IgD-negative memory B cell (primary cell): ENCODE measurements at regions not wholly inside any gene's neighbourhood (a gene's known extent, or its start where the extent isn't known, plus 50 kb on each side); places are given as distances from the start of the nearest gene placed in this dataset.
"Not testable (repeated sequence)": the region's sequence is repeated elsewhere in the genome, so short reads cannot be mapped to it uniquely, and the experiment has no call there.

ENCODE experiments used
- H3K27ac Mint-ChIP-seq, 3 donors: one replicate each; pipeline ENCODE4 v1.8.0; 2020 to 2022; ENCODE audit warnings: mild to moderate bottlenecking in 3 of 3, mixed read lengths in 3 of 3, moderate library complexity in 1 of 3
- H3K27me3 Mint-ChIP-seq: one replicate; pipeline ENCODE4 v1.8.0; 2021; ENCODE audit warnings: mixed read lengths
- H3K36me3 Mint-ChIP-seq: one replicate; pipeline ENCODE4 v1.8.0; 2020; ENCODE audit warnings: mild to moderate bottlenecking, mixed read lengths
- H3K4me1 Mint-ChIP-seq, 3 donors: one replicate each; pipeline ENCODE4 v1.8.0; 2020 to 2022; ENCODE audit warnings: mixed read lengths in 3 of 3, mild to moderate bottlenecking in 1 of 3
- H3K4me3 Mint-ChIP-seq, 4 donors: one replicate each; pipeline ENCODE4 v1.8.0; 2020 to 2022; ENCODE audit warnings: mild to moderate bottlenecking in 4 of 4, mixed read lengths in 4 of 4, moderate library complexity in 3 of 4
- H3K9me3 Mint-ChIP-seq, 3 donors: one replicate each; pipeline ENCODE4 v1.8.0; 2020 to 2021; ENCODE audit warnings: mixed read lengths in 3 of 3, mild to moderate bottlenecking in 1 of 3

DNA sequence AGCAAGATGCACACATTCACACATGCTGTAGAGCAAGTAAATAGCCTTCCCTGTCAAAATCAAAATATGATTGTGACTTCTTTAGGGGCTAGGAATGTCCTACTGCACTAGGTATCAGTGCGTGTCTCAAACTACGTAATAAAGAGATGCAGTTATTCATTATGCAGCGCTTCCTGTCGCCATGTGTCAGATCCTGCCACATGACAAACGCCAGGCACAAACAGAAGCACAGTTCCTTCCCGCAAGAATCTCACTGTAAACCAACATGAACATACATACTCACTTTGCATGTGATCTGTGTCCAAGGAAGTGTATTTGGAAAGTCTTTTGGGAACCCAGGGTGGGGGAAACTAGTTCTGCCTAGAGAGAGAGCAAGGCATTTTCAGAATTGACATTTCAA is 599.9 kb downstream of the RNF144A start:
- Mint-ChIP-seq H3K27ac (peak overlapping the region in 1 of 3 donors; percentile 8), H3K4me3 (no peak overlapping the region), H3K36me3 (peaks cover 2% of the 10 kb centered on the region), H3K9me3 (peaks cover 0 to 4% (median 0%) of the 10 kb centered on the region in 3 donors), H3K27me3 (peaks cover 4% of the 10 kb centered on the region), H3K4me1 (no peaks in the 10 kb centered on the region)

DNA sequence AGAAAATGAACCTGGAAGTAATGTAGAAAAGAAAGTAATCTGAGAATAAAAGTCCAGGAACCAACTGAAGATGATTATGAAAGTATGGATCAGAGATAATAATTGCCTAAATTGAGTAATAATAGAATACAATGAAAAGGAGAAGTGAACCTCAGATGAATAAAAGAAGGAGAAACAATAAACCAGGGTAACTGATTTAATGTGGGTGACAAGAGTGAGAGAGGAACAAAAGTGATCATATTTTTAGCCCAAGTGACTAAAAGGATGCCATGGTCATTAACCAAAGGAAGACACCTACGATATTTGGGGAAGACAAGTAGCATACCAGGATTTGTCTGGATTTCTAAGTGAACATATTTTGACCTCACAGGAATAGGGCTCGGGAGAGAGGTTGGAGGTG is 600.6 kb downstream of the RNF144A start:
- Mint-ChIP-seq H3K27ac (no peak overlapping the region), H3K4me3 (no peak overlapping the region), H3K9me3 (peaks cover 0 to 4% (median 0%) of the 10 kb centered on the region in 3 donors), H3K27me3 (peaks cover 2% of the 10 kb centered on the region), H3K4me1 (no peaks in the 10 kb centered on the region), H3K36me3 (peaks cover 2% of the 10 kb centered on the region)

DNA sequence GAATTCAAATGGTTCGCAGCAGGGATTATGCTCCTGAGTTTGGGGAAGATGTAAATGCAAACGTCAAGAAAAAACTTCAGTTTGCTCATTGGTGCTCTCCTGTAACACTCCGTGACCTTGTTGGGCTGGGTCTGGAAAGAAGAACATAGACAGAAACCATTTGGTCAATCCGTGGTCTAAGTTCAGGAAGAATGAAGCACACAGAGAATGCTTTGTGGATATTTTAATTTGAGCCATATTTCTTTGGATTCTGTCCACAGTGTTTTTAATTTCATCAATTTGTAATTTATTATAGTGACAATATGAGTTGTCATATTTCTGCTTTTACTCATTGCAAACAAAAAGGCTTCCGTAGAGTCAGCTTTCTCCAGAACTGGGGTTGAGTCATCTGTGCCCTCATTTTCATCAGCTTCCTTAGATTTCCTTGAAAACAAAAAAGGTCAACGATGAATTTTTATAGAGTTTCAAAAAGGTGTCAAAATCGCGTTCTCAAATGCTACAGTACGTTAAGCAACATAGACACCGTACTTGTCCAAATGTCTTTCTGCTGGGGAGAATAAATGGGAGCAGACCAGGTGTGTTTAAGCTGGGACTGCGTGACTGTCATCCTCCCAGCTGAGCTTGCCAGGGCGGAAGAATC is 606.4 kb downstream of the RNF144A start:
- peaks cover 0 to 5% (median 4%) of the 10 kb centered on the region in 3 donors for H3K9me3 Mint-ChIP-seq
- H3K4me1 Mint-ChIP-seq, result no peaks in the 10 kb centered on the region
- no peaks in the 10 kb centered on the region for H3K27me3 Mint-ChIP-seq
- no peak overlapping the region for H3K27ac Mint-ChIP-seq
- peaks cover 2% of the 10 kb centered on the region for H3K36me3 Mint-ChIP-seq
- no peak overlapping the region for H3K4me3 Mint-ChIP-seq

DNA sequence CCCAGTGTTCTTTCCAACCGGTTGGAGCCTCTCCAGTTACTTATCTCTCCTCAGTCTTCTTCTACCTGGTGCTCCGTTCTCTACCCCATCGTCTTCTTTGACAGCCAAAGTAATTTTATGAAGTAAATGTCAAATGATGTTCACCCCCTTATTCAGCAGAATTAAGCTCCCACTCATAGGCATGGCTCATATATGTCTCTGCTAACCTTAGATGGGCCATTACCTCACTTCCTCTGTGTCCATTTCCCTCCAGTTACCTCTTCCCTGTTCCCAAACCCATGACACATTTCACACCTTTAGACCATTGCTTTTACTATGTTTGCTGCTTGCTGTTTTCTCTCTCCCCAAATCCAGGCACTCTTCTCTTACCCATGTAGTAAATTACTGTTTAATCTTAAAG is 607.0 kb downstream of the RNF144A start:
- Mint-ChIP-seq H3K4me1 (no peaks in the 10 kb centered on the region), H3K27ac (no peak overlapping the region), H3K27me3 (peaks cover 1% of the 10 kb centered on the region), H3K4me3 (no peak overlapping the region), H3K36me3 (no peaks in the 10 kb centered on the region), H3K9me3 (peaks cover under 1 to 11% (median 7%) of the 10 kb centered on the region in 3 donors)

DNA sequence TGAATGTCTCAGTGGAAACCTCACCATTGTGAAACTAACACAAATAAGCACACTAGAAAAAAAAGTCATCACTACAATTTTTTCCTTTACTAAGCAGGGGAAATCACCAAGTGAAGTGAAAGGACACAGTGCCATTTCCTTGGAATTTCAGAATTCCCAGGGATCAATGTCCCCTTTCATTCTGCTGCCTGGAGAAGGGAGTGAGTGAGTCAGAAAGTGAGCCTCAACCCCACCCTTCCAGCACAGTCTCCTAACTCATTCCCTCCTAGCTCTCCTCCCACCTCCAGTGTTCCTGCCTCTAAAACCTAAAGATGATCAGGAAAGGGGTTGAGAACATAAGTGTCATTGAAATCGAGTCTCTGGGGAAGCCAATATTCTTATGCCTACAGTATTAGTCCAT is 608.5 kb downstream of the RNF144A start:
- Mint-ChIP-seq H3K27me3 (peaks cover 1% of the 10 kb centered on the region), H3K4me1 (no peaks in the 10 kb centered on the region), H3K4me3 (no peak overlapping the region), H3K36me3 (no peaks in the 10 kb centered on the region), H3K9me3 (peaks cover 2 to 13% (median 7%) of the 10 kb centered on the region in 3 donors), H3K27ac (no peak overlapping the region)

DNA sequence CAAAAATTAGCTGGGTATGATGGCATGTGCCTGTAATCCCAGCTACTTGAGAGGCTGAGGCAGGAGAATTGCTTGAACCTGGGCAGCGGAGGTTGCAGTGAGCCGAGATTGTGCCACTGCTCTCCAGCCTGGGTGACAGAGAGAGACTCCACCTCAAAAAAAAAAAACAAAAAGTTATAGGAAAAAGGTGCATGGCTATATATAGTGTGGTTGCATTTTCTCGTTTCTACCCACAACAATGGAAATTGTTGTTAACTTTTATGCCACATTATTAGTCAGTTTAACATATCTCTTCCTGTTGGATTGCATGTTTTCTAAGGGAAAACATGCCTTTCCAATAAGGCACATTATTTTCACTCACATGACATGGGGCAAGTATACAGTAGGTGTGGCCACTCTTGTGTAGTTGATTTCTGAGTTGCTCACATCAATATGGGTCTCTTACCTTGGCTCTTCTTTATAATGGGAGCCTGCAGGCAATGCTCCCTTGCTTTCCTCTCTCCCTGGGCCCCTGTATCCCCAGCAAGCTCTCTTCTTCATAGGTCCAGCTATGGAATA is 610.0 kb downstream of the RNF144A start:
- peak overlapping the region in 1 of 4 donors; percentile 15 for H3K4me3 Mint-ChIP-seq
- no peak overlapping the region for H3K27ac Mint-ChIP-seq
- no peaks in the 10 kb centered on the region for H3K4me1 Mint-ChIP-seq
- peaks cover 1% of the 10 kb centered on the region for H3K27me3 Mint-ChIP-seq
- H3K9me3 Mint-ChIP-seq, result peaks cover 10 to 22% (median 17%) of the 10 kb centered on the region in 3 donors
- no peaks in the 10 kb centered on the region for H3K36me3 Mint-ChIP-seq

DNA sequence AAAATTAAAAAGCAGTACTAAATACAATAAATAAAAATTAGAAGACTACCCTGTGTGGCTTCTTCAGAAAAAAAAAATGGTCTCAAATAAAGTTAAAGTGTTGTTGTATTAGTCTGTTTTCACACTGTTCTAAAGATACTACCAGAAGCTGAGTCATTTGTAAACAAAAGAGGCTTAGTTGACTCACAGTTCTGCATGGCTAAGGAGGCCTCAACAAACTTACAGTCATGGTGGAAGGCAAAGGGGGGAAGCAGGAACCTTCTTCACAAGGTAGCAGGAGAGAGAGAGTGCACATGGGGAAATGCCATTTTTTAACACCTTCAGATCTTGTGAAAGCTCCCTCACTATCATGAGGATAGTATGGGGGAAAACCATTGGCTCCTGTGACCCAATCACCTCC is 612.8 kb downstream of the RNF144A start:
- Mint-ChIP-seq H3K4me3 (peak overlapping the region in 1 of 4 donors; percentile 35), H3K27me3 (peaks cover 1% of the 10 kb centered on the region), H3K4me1 (no peaks in the 10 kb centered on the region), H3K9me3 (peaks cover 14 to 23% (median 17%) of the 10 kb centered on the region in 3 donors), H3K27ac (no peak overlapping the region), H3K36me3 (no peaks in the 10 kb centered on the region)

DNA sequence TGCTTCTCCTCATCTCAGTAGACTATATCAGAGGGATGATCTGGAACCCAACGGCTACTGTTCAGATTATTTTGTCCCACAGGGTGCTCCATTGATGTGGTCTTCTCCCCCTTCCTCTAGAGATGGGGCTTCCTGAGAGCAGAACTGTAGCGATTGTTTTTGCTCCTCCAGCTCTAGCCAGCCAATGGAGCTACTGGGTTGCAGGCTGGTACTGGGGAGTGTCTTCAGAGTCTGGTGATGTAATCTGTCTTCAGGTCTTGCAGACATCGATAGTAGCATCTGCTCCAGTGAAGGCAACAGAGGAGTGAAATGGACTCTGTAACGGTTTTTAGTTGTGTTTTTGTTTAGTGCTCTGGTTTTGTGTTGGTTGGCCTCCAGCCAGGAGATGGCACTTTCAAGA is 621.9 kb downstream of the RNF144A start:
- H3K27me3 Mint-ChIP-seq, result peaks cover 2% of the 10 kb centered on the region
- peaks cover 0 to 6% (median 3%) of the 10 kb centered on the region in 3 donors for H3K9me3 Mint-ChIP-seq
- no peak overlapping the region for H3K27ac Mint-ChIP-seq
- no peaks in the 10 kb centered on the region for H3K36me3 Mint-ChIP-seq
- no peak overlapping the region for H3K4me3 Mint-ChIP-seq
- no peaks in the 10 kb centered on the region for H3K4me1 Mint-ChIP-seq

DNA sequence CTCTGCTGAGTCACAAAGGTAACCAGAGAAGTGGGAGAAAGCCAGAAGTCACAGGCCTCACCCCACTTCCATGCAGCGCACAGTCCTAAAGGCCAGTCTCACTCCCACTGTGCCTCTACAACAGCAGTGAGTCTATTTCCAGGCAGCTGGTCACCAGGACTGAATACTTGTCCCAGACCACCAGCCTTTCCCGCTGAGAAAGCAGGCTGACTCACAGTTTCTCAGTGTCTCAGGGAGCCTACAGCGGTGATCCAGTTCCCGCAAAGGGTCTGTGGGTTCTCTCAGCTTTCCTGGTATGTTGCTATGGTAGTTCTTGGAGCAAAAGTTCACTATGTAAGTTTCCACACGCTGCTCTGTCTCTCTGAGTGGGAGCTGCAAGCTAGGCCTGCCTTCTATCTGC is 622.5 kb downstream of the RNF144A start:
- H3K4me1 Mint-ChIP-seq, result no peaks in the 10 kb centered on the region
- H3K36me3 Mint-ChIP-seq, result no peaks in the 10 kb centered on the region
- peaks cover 2% of the 10 kb centered on the region for H3K27me3 Mint-ChIP-seq
- no peak overlapping the region for H3K27ac Mint-ChIP-seq
- H3K9me3 Mint-ChIP-seq, result peaks cover 0 to 8% (median 3%) of the 10 kb centered on the region in 3 donors
- H3K4me3 Mint-ChIP-seq, result no peak overlapping the region

DNA sequence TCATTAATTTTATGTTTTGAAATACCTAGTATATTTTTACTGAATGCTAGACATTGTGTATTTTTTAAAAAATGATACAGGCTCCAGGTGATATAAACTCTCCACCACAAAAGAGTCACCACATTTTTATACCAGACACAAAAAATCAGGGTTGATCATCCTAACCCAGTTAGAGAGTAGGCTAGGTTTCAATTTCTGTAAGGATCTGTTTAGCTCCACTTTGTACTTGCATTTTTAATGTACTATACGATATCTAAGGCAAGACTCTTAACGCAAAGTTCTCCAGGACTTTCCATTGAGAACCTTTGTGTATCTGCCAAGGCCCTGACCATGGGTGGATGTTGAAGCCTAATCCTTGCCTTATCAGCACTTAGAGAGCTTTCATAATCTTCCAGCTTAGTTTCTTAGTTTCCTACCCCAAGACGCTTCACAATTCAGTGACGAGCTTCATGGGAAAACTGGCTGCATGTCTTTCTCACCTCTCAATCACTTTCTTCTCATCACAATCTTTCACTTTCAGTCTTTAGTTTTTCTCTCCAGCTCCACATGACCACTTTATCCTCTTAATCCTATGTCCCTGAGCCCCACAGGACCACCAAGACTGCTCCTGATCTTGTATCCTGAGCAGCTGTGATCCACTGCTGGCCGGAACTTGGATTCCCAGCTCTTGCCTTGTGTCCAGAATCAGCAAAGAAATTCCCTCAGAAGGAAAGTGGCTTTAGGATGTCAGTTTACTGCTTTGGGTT is 635.8 kb downstream of the RNF144A start:
- H3K4me1 Mint-ChIP-seq, result peaks cover 0 to 2% (median 0%) of the 10 kb centered on the region in 3 donors

DNA sequence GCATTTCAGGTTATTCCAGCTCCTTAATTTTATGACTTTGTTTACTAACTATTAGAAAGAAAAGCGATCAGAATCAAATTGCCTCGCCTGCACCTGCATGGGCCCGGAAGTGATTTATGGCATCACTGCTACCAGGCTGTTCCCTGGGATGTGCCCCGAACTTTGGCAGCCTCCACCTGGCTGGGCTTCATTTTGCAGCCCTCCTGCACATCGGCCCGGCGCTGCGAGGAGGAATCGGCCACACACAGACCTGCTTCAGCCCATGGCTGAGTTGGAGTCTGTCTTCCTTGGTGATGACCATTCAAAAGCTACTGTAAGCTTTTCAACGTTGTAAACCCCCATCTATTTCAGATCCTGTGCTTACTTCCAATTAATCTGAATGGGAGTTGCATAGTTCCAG is 638.0 kb downstream of the RNF144A start:
- Mint-ChIP-seq H3K9me3 (peaks cover 0 to 2% (median 0%) of the 10 kb centered on the region in 3 donors), H3K4me3 (no peak overlapping the region), H3K27ac (no peak overlapping the region), H3K27me3 (peaks cover 3% of the 10 kb centered on the region), H3K36me3 (no peaks in the 10 kb centered on the region), H3K4me1 (no peaks in the 10 kb centered on the region)

More for the DNA sequence above, 635.8 kb downstream of the RNF144A start:
- peaks cover 8% of the 10 kb centered on the region for H3K27me3 Mint-ChIP-seq
- no peak overlapping the region for H3K27ac Mint-ChIP-seq
- peaks cover 0 to 2% (median 1%) of the 10 kb centered on the region in 3 donors for H3K9me3 Mint-ChIP-seq
- no peak overlapping the region for H3K4me3 Mint-ChIP-seq
- no peaks in the 10 kb centered on the region for H3K36me3 Mint-ChIP-seq

DNA sequence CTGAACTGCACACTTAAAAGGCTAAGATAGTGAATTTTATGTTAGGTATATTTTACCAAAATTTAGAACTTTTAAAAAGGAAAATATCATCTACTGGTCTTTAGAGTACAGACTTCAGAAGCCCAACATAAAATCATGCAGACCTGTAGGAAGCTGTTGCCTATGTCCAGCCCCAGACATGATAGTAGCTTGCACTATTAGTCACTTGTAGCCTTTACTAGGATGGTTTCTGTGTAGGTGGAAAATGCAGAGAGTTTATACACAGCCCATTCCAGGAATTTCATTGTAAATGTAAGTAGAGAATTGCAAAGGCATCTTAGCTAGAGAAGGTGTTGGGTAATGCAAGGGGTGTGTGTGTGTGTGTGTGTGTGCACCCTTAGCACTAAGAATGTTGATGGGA is 640.2 kb downstream of the RNF144A start:
- Mint-ChIP-seq H3K36me3 (no peaks in the 10 kb centered on the region), H3K9me3 (peaks cover 0 to 2% (median 0%) of the 10 kb centered on the region in 3 donors), H3K27me3 (peaks cover 3% of the 10 kb centered on the region), H3K27ac (no peak overlapping the region), H3K4me3 (no peak overlapping the region), H3K4me1 (no peaks in the 10 kb centered on the region)

DNA sequence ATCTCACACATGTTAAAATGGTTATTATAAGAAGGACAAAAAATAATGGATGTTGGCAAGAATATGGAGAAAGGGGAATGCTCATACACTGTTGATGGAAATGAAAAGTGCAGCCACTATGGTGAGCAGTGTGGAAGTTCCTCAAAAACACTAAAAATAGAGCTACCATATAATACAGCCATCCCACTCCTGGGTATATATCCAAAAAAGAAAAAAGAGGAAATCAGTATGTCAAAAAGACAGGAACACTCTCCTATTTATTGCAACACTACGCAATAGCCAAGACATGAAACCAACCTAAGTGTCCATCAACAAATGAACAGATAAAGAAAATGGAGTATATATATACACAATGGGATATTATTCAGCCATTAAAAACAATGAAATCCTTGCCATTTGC is 642.6 kb downstream of the RNF144A start:
- H3K27ac Mint-ChIP-seq, result no peak overlapping the region
- no peak overlapping the region for H3K4me3 Mint-ChIP-seq
- H3K4me1 Mint-ChIP-seq, result no peaks in the 10 kb centered on the region
- peaks cover 0 to 2% (median 0%) of the 10 kb centered on the region in 3 donors for H3K9me3 Mint-ChIP-seq
- no peaks in the 10 kb centered on the region for H3K27me3 Mint-ChIP-seq
- no peaks in the 10 kb centered on the region for H3K36me3 Mint-ChIP-seq

DNA sequence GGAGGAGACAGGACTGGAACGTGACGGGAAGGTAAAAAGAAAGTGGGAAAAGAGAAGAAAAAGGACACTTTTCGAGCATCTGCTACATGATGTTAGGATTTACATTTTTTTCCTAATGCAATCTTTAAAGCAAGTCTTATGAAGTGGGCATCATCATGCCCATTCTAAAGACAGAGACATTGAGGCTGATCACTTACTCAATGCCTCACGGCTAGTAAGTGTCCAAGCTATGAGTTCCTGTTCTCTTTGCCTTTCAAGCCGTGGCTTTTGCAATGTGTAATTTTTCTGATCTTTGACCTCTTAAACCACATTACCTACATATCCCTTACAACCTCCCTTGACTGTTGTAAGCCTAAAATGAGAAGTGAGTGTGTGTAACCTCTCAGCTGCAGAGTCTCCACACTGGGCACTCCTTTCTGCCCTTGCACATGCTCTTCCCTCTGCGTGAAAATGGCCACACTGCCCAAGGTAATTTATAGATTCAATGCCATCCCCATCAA is 649.2 kb downstream of the RNF144A start:
- Mint-ChIP-seq H3K4me1 (no peaks in the 10 kb centered on the region), H3K9me3 (peaks cover 0 to 2% (median 0%) of the 10 kb centered on the region in 3 donors), H3K36me3 (no peaks in the 10 kb centered on the region), H3K27me3 (peaks cover 5% of the 10 kb centered on the region), H3K27ac (no peak overlapping the region), H3K4me3 (no peak overlapping the region)

DNA sequence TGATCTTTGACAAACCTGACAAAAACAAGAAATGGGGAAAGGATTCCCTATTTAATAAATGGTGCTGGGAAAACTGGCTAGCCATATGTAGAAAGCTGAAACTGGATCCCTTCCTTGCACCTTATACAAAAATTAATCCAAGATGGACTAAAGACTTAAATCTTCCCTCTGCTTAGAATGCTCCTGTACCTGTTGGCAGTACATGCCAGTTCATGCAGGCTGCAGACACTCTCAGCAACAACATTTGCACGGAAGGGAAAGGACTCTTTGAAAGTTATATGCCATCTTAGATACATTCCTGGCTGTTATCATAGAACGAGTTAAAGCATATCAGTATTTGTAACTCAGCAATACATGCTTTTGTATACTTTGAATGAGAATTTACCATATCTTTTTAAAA is 649.9 kb downstream of the RNF144A start:
- not testable (repeated sequence) for H3K36me3 Mint-ChIP-seq, H3K9me3 Mint-ChIP-seq, H3K27ac Mint-ChIP-seq, H3K27me3 Mint-ChIP-seq, H3K4me1 Mint-ChIP-seq, H3K4me3 Mint-ChIP-seq
